ENCODE measurements at regions not wholly inside any gene's neighbourhood (a gene's known extent, or its start where the extent isn't known, plus 50 kb on each side); places are given as distances from the start of the nearest gene placed in this dataset.

GRCh38 chr10:84854439-84854838 is 526.0 kb downstream of the CCSER2 start:
- DNase-seq (ENCODE audit: extremely low spot score), result no peak
- POLR2A ChIA-PET, result no interaction called here
- CTCF ChIA-PET, result no interaction called here
- TF ChIP-seq FOXA1 (IDR thresholded peaks at IDR 0.05) (no peak), ZNF384 (IDR thresholded peaks at IDR 0.05) (no peak), FOXM1 (IDR thresholded peaks at IDR 0.05; ENCODE audit: borderline replicate concordance) (no peak), SP1 (IDR thresholded peaks at IDR 0.05) (no peak), ARNT (IDR thresholded peaks at IDR 0.05) (no peak), L3MBTL2 (conservative IDR thresholded peaks at IDR 0.05) (no peak), LEF1 (IDR thresholded peaks at IDR 0.05; ENCODE audit: borderline replicate concordance) (no peak), ELF4 (IDR thresholded peaks at IDR 0.05) (no peak), PKNOX1 (IDR thresholded peaks at IDR 0.05) (no peak), NFRKB (IDR thresholded peaks at IDR 0.05) (no peak)

- CTCF ChIA-PET, result no interaction called here
- POLR2A ChIA-PET, result no interaction called here
- no peak for TF ChIP-seq SP1 (IDR thresholded peaks at IDR 0.05)
- no peak for TF ChIP-seq ARNT (IDR thresholded peaks at IDR 0.05)
- TF ChIP-seq TARDBP (IDR thresholded peaks at IDR 0.05), result no peak
- no peak for TF ChIP-seq PKNOX1 (IDR thresholded peaks at IDR 0.05)
- TF ChIP-seq ZNF384 (IDR thresholded peaks at IDR 0.05), result no peak
- no peak for TF ChIP-seq LEF1 (IDR thresholded peaks at IDR 0.05; ENCODE audit: borderline replicate concordance)
- TF ChIP-seq CTBP1 (IDR thresholded peaks at IDR 0.05; ENCODE audit: borderline replicate concordance), result no peak
- TF ChIP-seq NFRKB (IDR thresholded peaks at IDR 0.05), result no peak
- no peak for TF ChIP-seq L3MBTL2 (conservative IDR thresholded peaks at IDR 0.05)
- no peak for TF ChIP-seq HDGF (IDR thresholded peaks at IDR 0.05; ENCODE audit: borderline replicate concordance)
- no peak for TF ChIP-seq FOXM1 (IDR thresholded peaks at IDR 0.05; ENCODE audit: borderline replicate concordance)
- TF ChIP-seq SUZ12 (IDR thresholded peaks at IDR 0.05), result no peak
- no peak for DNase-seq (ENCODE audit: extremely low spot score)
These were observed 532.5 kb downstream of the CCSER2 start for GRCh38 chr10:84860855-84861254.

GRCh38 chr10:84862551-84862950 is 534.2 kb downstream of the CCSER2 start:
- CTCF ChIA-PET, result no interaction called here
- POLR2A ChIA-PET, result no interaction called here
- no peak for DNase-seq (ENCODE audit: extremely low spot score)
- TF ChIP-seq SUZ12 (IDR thresholded peaks at IDR 0.05), result no peak
- TF ChIP-seq TARDBP (IDR thresholded peaks at IDR 0.05), result no peak
- TF ChIP-seq ELF4 (IDR thresholded peaks at IDR 0.05), result no peak
- no peak for TF ChIP-seq FOXA1 (IDR thresholded peaks at IDR 0.05)
- TF ChIP-seq HDGF (IDR thresholded peaks at IDR 0.05; ENCODE audit: borderline replicate concordance), result no peak
- no peak for TF ChIP-seq PKNOX1 (IDR thresholded peaks at IDR 0.05)
- no peak for TF ChIP-seq ZNF384 (IDR thresholded peaks at IDR 0.05)
- no peak for TF ChIP-seq SP1 (IDR thresholded peaks at IDR 0.05)
- TF ChIP-seq L3MBTL2 (conservative IDR thresholded peaks at IDR 0.05), result no peak

GRCh38 chr10:84863675-84864074 is 535.3 kb downstream of the CCSER2 start:
- ChIA-PET POLR2A (no interaction called here), CTCF (interaction anchor here (0.6 kb wide), 1 partner anchor 590 kb away, joined by 3 read pairs; no protein-coding TSS in a partner anchor)
- TF ChIP-seq LEF1 (IDR thresholded peaks at IDR 0.05; ENCODE audit: borderline replicate concordance), result no peak
- no peak for TF ChIP-seq ELF4 (IDR thresholded peaks at IDR 0.05)
- no peak for TF ChIP-seq PKNOX1 (IDR thresholded peaks at IDR 0.05)
- no peak for TF ChIP-seq ZNF384 (IDR thresholded peaks at IDR 0.05)
- no peak for TF ChIP-seq CTBP1 (IDR thresholded peaks at IDR 0.05; ENCODE audit: borderline replicate concordance)
- no peak for TF ChIP-seq HDGF (IDR thresholded peaks at IDR 0.05; ENCODE audit: borderline replicate concordance)
- TF ChIP-seq L3MBTL2 (conservative IDR thresholded peaks at IDR 0.05), result no peak
- TF ChIP-seq BHLHE40 (IDR thresholded peaks at IDR 0.05; ENCODE audit: borderline replicate concordance), result no peak

GRCh38 chr10:84876116-84876999 is 548.0 kb downstream of the CCSER2 start:
- TF ChIP-seq SUZ12 (IDR thresholded peaks at IDR 0.05) (no peak), SP1 (IDR thresholded peaks at IDR 0.05) (no peak), LEF1 (IDR thresholded peaks at IDR 0.05; ENCODE audit: borderline replicate concordance) (no peak), CTBP1 (IDR thresholded peaks at IDR 0.05; ENCODE audit: borderline replicate concordance) (no peak), FOXK2 (IDR thresholded peaks at IDR 0.05) (no peak), FOXM1 (IDR thresholded peaks at IDR 0.05; ENCODE audit: borderline replicate concordance) (no peak), ARNT (IDR thresholded peaks at IDR 0.05) (no peak), ELF4 (IDR thresholded peaks at IDR 0.05) (no peak), BHLHE40 (IDR thresholded peaks at IDR 0.05; ENCODE audit: borderline replicate concordance) (no peak), PKNOX1 (IDR thresholded peaks at IDR 0.05) (no peak), ZNF384 (IDR thresholded peaks at IDR 0.05) (no peak), TARDBP (IDR thresholded peaks at IDR 0.05) (no peak)
- CTCF ChIA-PET, result no interaction called here
- DNase-seq (ENCODE audit: extremely low spot score), result no peak
- POLR2A ChIA-PET, result no interaction called here

More at GRCh38 chr10:84863675-84864074, 535.3 kb downstream of the CCSER2 start:
- no peak for DNase-seq (ENCODE audit: extremely low spot score)

All from HEK293T (cell line).